ENCODE measurements at regions not wholly inside any gene's neighbourhood (a gene's known extent, or its start where the extent isn't known, plus 50 kb on each side); places are given as distances from the start of the nearest gene placed in this dataset.

DNA sequence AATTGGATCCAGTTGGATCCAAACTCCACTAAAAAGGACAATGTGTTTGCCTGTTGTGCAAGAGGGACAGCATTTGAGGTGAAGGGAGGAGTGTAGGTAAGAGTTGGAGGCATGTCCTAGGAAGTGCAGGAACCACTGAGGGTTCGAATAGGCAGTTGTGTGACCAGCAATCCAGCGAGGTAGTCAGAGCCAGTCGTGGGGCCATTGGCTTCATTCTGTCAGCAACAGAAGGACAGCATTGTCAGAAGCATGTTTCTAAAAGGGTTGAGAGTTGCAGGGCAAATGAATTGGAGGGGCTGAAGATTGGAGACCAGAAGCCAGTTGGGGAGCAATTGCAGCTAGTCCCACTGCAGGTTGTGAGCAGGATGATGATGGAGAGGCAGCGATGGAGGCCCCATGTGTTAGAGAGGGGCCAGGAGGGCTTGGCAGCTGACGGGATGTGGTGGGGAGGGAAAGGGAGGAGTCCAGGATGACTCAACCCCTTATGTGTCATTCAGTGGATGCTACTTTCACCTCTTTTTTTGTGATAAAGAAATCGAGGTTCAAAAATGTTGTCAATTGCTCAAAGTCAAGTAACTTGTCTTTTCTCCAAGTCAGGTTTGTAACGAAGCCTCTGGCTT is 96.7 kb upstream of the SIX3 start:
- whole genome bisulfite sequencing, result 83% methylated on average over 7 of the region's 7 CpGs
- H3K9ac ChIP-seq (ENCODE audit: low read depth in 1 of 2, low read length in 2 of 2), result no peak overlapping the region
- no peaks in the 10 kb centered on the region for H3K36me3 ChIP-seq (ENCODE audit: control insufficient read depth in 4 of 4, insufficient read depth in 3 of 4, low read depth in 1 of 4, low read length in 3 of 4)
- no peak overlapping the region for H3K27ac ChIP-seq (ENCODE audit: low read depth in 1 of 2, low read length in 2 of 2)
- H3K27me3 ChIP-seq (ENCODE audit: control insufficient read depth in 4 of 4, insufficient read depth in 4 of 4, low read length in 3 of 4), result peaks cover 0 to 6% (median 0%) of the 10 kb centered on the region in 4 donors
- TF ChIP-seq RAD21 (IDR thresholded peaks at IDR 0.05) (no peak), YY1 (IDR thresholded peaks at IDR 0.05) (no peak), EGR1 (IDR thresholded peaks at IDR 0.05; ENCODE audit: low read depth in 2 of 2) (no peak), NR2F2 (IDR thresholded peaks at IDR 0.05) (no peak), SP1 (IDR thresholded peaks at IDR 0.05) (no peak), FOXA1 (IDR thresholded peaks at IDR 0.05) (no peak)
- TF ChIP-seq, protein P1, sequence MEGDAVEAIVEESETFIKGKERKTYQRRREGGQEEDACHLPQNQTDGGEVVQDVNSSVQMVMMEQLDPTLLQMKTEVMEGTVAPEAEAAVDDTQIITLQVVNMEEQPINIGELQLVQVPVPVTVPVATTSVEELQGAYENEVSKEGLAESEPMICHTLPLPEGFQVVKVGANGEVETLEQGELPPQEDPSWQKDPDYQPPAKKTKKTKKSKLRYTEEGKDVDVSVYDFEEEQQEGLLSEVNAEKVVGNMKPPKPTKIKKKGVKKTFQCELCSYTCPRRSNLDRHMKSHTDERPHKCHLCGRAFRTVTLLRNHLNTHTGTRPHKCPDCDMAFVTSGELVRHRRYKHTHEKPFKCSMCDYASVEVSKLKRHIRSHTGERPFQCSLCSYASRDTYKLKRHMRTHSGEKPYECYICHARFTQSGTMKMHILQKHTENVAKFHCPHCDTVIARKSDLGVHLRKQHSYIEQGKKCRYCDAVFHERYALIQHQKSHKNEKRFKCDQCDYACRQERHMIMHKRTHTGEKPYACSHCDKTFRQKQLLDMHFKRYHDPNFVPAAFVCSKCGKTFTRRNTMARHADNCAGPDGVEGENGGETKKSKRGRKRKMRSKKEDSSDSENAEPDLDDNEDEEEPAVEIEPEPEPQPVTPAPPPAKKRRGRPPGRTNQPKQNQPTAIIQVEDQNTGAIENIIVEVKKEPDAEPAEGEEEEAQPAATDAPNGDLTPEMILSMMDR (IDR thresholded peaks at IDR 0.05; ENCODE audit: low read depth, low read length, missing input control), result no peak
- no peak for DNase-seq (ENCODE audit: low spot score)
- no peak overlapping the region for H3K4me3 ChIP-seq (ENCODE audit: low read depth in 1 of 3, low read length in 3 of 3)
- no peaks in the 10 kb centered on the region for H3K4me1 ChIP-seq (ENCODE audit: control insufficient read depth in 4 of 4, insufficient read depth in 4 of 4, low read length in 3 of 4)
- H3K9me3 ChIP-seq (ENCODE audit: control insufficient read depth in 4 of 4, low read length in 3 of 4), result no peaks in the 10 kb centered on the region

GRCh38 chr2:44848026-44848425 is 93.5 kb upstream of the SIX3 start:
- no peaks in the 10 kb centered on the region for H3K9me3 ChIP-seq (ENCODE audit: control insufficient read depth in 4 of 4, low read length in 3 of 4)
- no peak overlapping the region for H3K4me3 ChIP-seq (ENCODE audit: low read depth in 1 of 3, low read length in 3 of 3)
- TF ChIP-seq NR2F2 (IDR thresholded peaks at IDR 0.05), result no peak
- TF ChIP-seq, protein P2, sequence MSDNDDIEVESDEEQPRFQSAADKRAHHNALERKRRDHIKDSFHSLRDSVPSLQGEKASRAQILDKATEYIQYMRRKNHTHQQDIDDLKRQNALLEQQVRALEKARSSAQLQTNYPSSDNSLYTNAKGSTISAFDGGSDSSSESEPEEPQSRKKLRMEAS (IDR thresholded peaks at IDR 0.05), result no peak
- no peak for TF ChIP-seq JUND (IDR thresholded peaks at IDR 0.05)
- no peak for TF ChIP-seq RAD21 (IDR thresholded peaks at IDR 0.05)
- no peak for TF ChIP-seq ZBTB33 (IDR thresholded peaks at IDR 0.05)
- TF ChIP-seq, protein P1 (IDR thresholded peaks at IDR 0.05; ENCODE audit: low read depth, low read length, missing input control), result no peak
- no peak for TF ChIP-seq HNF4A (conservative IDR thresholded peaks at IDR 0.05)
- no peak for TF ChIP-seq GABPA (IDR thresholded peaks at IDR 0.05 in 1 of 2, conservative IDR thresholded peaks at IDR 0.05 in 1 of 2)
- TF ChIP-seq REST (IDR thresholded peaks at IDR 0.05), result no peak
- TF ChIP-seq ATF3 (IDR thresholded peaks at IDR 0.05), result no peak
- no peak for TF ChIP-seq FOXA1 (IDR thresholded peaks at IDR 0.05)
- TF ChIP-seq EGR1 (IDR thresholded peaks at IDR 0.05; ENCODE audit: low read depth in 2 of 2), result no peak
- H3K27me3 ChIP-seq (ENCODE audit: control insufficient read depth in 4 of 4, insufficient read depth in 4 of 4, low read length in 3 of 4), result peaks cover 0 to 6% (median 0%) of the 10 kb centered on the region in 4 donors
- WGBS, result 98% methylated on average over 1 of the region's 1 CpG
- H3K36me3 ChIP-seq (ENCODE audit: control insufficient read depth in 4 of 4, insufficient read depth in 3 of 4, low read depth in 1 of 4, low read length in 3 of 4), result no peaks in the 10 kb centered on the region
- no peak overlapping the region for H3K9ac ChIP-seq (ENCODE audit: low read depth in 1 of 2, low read length in 2 of 2)
- H3K27ac ChIP-seq (ENCODE audit: low read depth in 1 of 2, low read length in 2 of 2), result no peak overlapping the region
- no peak for DNase-seq (ENCODE audit: low spot score)
- no peaks in the 10 kb centered on the region for H3K4me1 ChIP-seq (ENCODE audit: control insufficient read depth in 4 of 4, insufficient read depth in 4 of 4, low read length in 3 of 4)
